ENCODE measurements at regions not wholly inside any gene's neighbourhood (a gene's known extent, or its start where the extent isn't known, plus 50 kb on each side); places are given as distances from the start of the nearest gene placed in this dataset.

DNA sequence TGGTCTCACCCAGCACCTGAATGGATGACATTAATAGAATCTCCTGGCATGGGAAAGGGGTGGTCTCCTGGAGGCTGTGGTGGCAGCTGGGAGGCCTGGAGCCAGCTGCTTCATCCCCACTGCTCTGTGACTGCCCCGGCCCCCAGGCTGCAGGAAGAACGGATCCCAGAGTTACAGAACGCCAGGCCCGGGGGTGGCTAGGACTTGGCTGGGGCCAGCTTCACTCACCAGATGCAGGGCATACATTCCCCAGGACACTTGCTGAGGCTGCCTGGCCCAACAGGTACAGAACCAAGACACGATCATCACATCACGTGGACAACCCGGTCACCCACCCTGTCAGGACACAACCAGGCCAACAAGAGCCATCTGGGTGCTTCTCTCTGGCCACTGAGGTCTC lies 178.6 kb upstream of the SALL3 start (continued):
- TF ChIP-seq, protein P1, sequence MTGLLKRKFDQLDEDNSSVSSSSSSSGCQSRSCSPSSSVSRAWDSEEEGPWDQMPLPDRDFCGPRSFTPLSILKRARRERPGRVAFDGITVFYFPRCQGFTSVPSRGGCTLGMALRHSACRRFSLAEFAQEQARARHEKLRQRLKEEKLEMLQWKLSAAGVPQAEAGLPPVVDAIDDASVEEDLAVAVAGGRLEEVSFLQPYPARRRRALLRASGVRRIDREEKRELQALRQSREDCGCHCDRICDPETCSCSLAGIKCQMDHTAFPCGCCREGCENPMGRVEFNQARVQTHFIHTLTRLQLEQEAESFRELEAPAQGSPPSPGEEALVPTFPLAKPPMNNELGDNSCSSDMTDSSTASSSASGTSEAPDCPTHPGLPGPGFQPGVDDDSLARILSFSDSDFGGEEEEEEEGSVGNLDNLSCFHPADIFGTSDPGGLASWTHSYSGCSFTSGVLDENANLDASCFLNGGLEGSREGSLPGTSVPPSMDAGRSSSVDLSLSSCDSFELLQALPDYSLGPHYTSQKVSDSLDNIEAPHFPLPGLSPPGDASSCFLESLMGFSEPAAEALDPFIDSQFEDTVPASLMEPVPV (CRISPR knock-in tag; IDR thresholded peaks at IDR 0.05) = no peak
- TF ChIP-seq, protein P2, sequence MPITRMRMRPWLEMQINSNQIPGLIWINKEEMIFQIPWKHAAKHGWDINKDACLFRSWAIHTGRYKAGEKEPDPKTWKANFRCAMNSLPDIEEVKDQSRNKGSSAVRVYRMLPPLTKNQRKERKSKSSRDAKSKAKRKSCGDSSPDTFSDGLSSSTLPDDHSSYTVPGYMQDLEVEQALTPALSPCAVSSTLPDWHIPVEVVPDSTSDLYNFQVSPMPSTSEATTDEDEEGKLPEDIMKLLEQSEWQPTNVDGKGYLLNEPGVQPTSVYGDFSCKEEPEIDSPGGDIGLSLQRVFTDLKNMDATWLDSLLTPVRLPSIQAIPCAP (CRISPR knock-in tag; IDR thresholded peaks at IDR 0.05; ENCODE audit: low read depth) = no peak
- no peak for TF ChIP-seq TGIF2 (CRISPR knock-in tag; IDR thresholded peaks at IDR 0.05)
- TF ChIP-seq PRMT3 (CRISPR knock-in tag; IDR thresholded peaks at IDR 0.05; ENCODE audit: borderline replicate concordance, low read depth) = no peak
- no peak for TF ChIP-seq ZFP37 (CRISPR knock-in tag; IDR thresholded peaks at IDR 0.05; ENCODE audit: borderline replicate concordance)

DNA sequence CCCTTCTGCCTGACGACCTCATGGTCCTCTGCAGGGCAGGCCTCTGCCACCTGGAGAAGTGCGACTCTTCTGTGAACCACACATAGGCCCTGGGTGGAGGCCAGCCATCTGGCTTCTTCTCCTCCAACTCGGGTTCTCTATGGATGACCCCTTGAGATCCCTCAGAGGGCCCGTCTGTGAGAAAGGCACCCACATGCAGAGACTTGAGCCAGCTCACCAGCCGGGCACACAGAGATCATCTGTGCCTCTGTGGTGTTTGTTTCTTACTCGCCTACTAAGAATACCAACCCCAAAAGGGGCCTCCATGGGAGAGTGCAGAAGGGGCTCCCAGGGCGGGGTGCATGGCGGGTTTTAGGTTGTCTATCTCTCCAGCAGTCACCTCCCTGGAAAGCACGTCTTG lies 176.5 kb upstream of the SALL3 start:
- Histone ChIP-seq H3K9me3 (ENCODE audit: low read length) (no peaks in the 10 kb centered on the region), H3K4me1 (ENCODE audit: insufficient read depth, low read length) (no peaks in the 10 kb centered on the region), H3K9ac (ENCODE audit: insufficient read depth, low read depth, low read length) (no peak overlapping the region), H3K27me3 (ENCODE audit: control insufficient read depth in 1 of 2, insufficient read depth in 2 of 2, low read length in 2 of 2) (peaks cover 4 to 31% of the 10 kb centered on the region in 2 experiments; a peak in 4 of 5 replicates), H2AFZ (ENCODE audit: low read length) (no peak overlapping the region), H4K20me1 (ENCODE audit: insufficient read depth, low read length) (no peaks in the 10 kb centered on the region), H3K27ac (ENCODE audit: extremely low read length, insufficient read depth, low read length) (no peak overlapping the region), H3K36me3 (replicated peaks in 1 of 2; ENCODE audit: control insufficient read depth in 1 of 2, insufficient read depth in 2 of 2, low read length in 2 of 2) (no peaks in the 10 kb centered on the region), H3K79me2 (ENCODE audit: insufficient read depth, low read length) (no peaks in the 10 kb centered on the region), H3K4me2 (ENCODE audit: low read depth, low read length) (no peak overlapping the region), H3K4me3 (replicated peaks in 1 of 3; ENCODE audit: insufficient read depth in 1 of 3, low read depth in 2 of 3, low read length in 3 of 3) (no peak overlapping the region)
- ChIA-PET CTCF (ENCODE audit: low intra/inter-chr PET ratio, low total read pairs) (no interaction called here), POLR2A (no interaction called here)
- FAIRE-seq (no peak), DNase-seq (ENCODE audit: low spot score) (no peak), ATAC-seq (no peak)
- BruUV-seq (replicated peaks) = no TSS peak
- WGBS (ENCODE audit: low lambda C conversion rate) = 10% methylated on average over 7 of the region's 9 CpGs
- TF ChIP-seq ZFP62 (CRISPR knock-in tag; IDR thresholded peaks at IDR 0.05) (no peak), PAX8 (CRISPR knock-in tag; IDR thresholded peaks at IDR 0.05; ENCODE audit: borderline replicate concordance) (no peak), ELF3 (CRISPR knock-in tag; IDR thresholded peaks at IDR 0.05) (no peak), ZNF577 (CRISPR knock-in tag; IDR thresholded peaks at IDR 0.05; ENCODE audit: borderline replicate concordance, low read depth) (no peak), RBFOX2 (IDR thresholded peaks at IDR 0.05; ENCODE audit: low read depth, low read length) (no peak), SSRP1 (CRISPR knock-in tag; IDR thresholded peaks at IDR 0.05) (no peak), ZSCAN30 (CRISPR knock-in tag; IDR thresholded peaks at IDR 0.05) (no peak), MTA1 (CRISPR knock-in tag; IDR thresholded peaks at IDR 0.05; ENCODE audit: borderline replicate concordance) (no peak), ZNF225 (CRISPR knock-in tag; IDR thresholded peaks at IDR 0.05) (no peak), ONECUT2 (CRISPR knock-in tag; IDR thresholded peaks at IDR 0.05) (no peak), ZNF737 (CRISPR knock-in tag; IDR thresholded peaks at IDR 0.05; ENCODE audit: borderline replicate concordance) (no peak), ZNF12 (CRISPR knock-in tag; IDR thresholded peaks at IDR 0.05) (no peak), TOE1 (CRISPR knock-in tag; IDR thresholded peaks at IDR 0.05) (no peak), NFE2 (CRISPR knock-in tag; IDR thresholded peaks at IDR 0.05) (no peak), PITX1 (CRISPR knock-in tag; IDR thresholded peaks at IDR 0.05) (no peak)
- TF ChIP-seq, protein P3, sequence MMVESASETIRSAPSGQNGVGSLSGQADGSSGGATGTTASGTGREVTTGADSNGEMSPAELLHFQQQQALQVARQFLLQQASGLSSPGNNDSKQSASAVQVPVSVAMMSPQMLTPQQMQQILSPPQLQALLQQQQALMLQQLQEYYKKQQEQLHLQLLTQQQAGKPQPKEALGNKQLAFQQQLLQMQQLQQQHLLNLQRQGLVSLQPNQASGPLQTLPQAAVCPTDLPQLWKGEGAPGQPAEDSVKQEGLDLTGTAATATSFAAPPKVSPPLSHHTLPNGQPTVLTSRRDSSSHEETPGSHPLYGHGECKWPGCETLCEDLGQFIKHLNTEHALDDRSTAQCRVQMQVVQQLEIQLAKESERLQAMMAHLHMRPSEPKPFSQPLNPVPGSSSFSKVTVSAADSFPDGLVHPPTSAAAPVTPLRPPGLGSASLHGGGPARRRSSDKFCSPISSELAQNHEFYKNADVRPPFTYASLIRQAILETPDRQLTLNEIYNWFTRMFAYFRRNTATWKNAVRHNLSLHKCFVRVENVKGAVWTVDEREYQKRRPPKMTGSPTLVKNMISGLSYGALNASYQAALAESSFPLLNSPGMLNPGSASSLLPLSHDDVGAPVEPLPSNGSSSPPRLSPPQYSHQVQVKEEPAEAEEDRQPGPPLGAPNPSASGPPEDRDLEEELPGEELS (CRISPR knock-in tag; IDR thresholded peaks at IDR 0.05) = no peak
- intact Hi-C loops (cut with micrococcal nuclease; ENCODE audit: unreplicated experiment) = no loop called here
- in situ Hi-C loops (cut with HindIII; ENCODE audit: extremely low pct_ligation_motif_present, low pct_unique_long_range_greater_than_20kb) = no loop called here

All from HepG2 (cell line).